GM08714 (cell line): ENCODE measurements at regions not wholly inside any gene's neighbourhood (a gene's known extent, or its start where the extent isn't known, plus 50 kb on each side); places are given as distances from the start of the nearest gene placed in this dataset.

Experiments
- H3K4me3 ChIP-seq: fragments of 200-500 bp; sonication (Bioruptor generic); 2 replicates; pipeline ENCODE4 v1.5.1; 2014; ENCODE audit warnings: mild to moderate bottlenecking, low read length, inconsistent platforms
- ZNF274 ChIP-seq: IDR thresholded peaks from 2 replicates; pipeline ENCODE4 v1.6.1; 2012; ENCODE audit warnings: mild to moderate bottlenecking, low read depth, low read length

- no peak overlapping the region for H3K4me3 ChIP-seq
- no peak for TF ChIP-seq ZNF274
Observed at GRCh38 chrX:3779546-3779945, 66.1 kb upstream of the PRKX start.

DNA sequence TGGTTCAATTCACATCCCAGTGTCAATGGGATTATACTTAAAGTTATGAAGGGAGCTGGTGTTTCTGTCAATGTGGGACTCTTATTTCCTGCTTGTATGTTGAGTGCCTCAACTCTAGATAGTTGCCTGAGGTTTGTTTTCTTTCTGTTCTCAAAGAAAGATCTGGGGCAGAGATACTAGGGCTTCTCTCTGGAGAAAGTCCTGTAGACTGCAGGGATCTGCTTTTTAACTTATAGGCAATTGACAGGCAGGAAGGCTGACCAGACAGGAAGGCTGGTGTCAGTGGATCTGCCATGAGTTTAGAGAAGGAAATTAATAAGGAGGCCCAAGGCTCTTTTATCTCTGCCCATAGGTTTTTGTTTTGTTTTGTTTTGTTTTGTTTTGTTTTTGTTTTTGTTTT lies 64.0 kb upstream of the PRKX start:
- H3K4me3 ChIP-seq = no peak overlapping the region
- no peak for TF ChIP-seq ZNF274

- TF ChIP-seq ZNF274 = no peak
- no peak overlapping the region for H3K4me3 ChIP-seq
Observed at GRCh38 chrX:3771766-3772165, 58.3 kb upstream of the PRKX start.

GRCh38 chrX:3768881-3769280 lies 55.4 kb upstream of the PRKX start:
- H3K4me3 ChIP-seq = no peak overlapping the region
- no peak for TF ChIP-seq ZNF274
